PFSK-1 (cell line): ENCODE measurements at regions not wholly inside any gene's neighbourhood (a gene's known extent, or its start where the extent isn't known, plus 50 kb on each side); places are given as distances from the start of the nearest gene placed in this dataset.

Source experiments
- FOXP2 ChIP-seq: optimal IDR thresholded peaks from 2 replicates; pipeline ENCODE3; 2011; ENCODE audit warnings: borderline replicate concordance, control low read depth, inconsistent platforms; ENCODE audit not compliant: insufficient read depth; ENCODE audit errors: extremely low read length, extremely low read depth
- POLR2AphosphoS5 ChIP-seq: IDR thresholded peaks from 2 replicates; pipeline ENCODE4 v1.6.1; 2012; ENCODE audit warnings: low read depth, mild to moderate bottlenecking, control low read depth, low read length, moderate library complexity
- REST ChIP-seq, 2 experiments: IDR thresholded peaks; 2 replicates each; pipeline versions ENCODE4 v1.6.1 to v1.8.0; 2011 to 2012; ENCODE audit warnings: low read depth in 2 of 2, low read length in 2 of 2, control low read depth in 1 of 2, inconsistent platforms in 1 of 2, mild to moderate bottlenecking in 1 of 2, moderate library complexity in 1 of 2; ENCODE audit not compliant: insufficient read depth in 1 of 2
- SIN3A ChIP-seq: IDR thresholded peaks from 2 replicates; pipeline ENCODE4 v1.6.1; 2012; ENCODE audit warnings: mild to moderate bottlenecking, low read length, moderate library complexity, borderline replicate concordance; ENCODE audit not compliant: insufficient read depth
- TAF1 ChIP-seq: IDR thresholded peaks from 2 replicates; pipeline ENCODE4 v1.6.1; 2012; ENCODE audit warnings: low read length, control low read depth, borderline replicate concordance; ENCODE audit not compliant: insufficient read depth

GRCh38 chr3:193890016-193890897, 245.7 kb upstream of the HES1 start:
- TF ChIP-seq TAF1: no peak
- no peak for TF ChIP-seq REST (IDR thresholded peaks at IDR 0.05; ENCODE audit: insufficient read depth in 1 of 2, low read depth in 2 of 2, low read length in 2 of 2)
- TF ChIP-seq POLR2AphosphoS5: no peak
- TF ChIP-seq FOXP2: no peak
- TF ChIP-seq SIN3A: no peak

GRCh38 chr3:193894121-193894863, 241.7 kb upstream of the HES1 start:
- TF ChIP-seq POLR2AphosphoS5 (no peak), FOXP2 (no peak), SIN3A (no peak), REST (IDR thresholded peaks at IDR 0.05; ENCODE audit: insufficient read depth in 1 of 2, low read depth in 2 of 2, low read length in 2 of 2) (no peak), TAF1 (no peak)

GRCh38 chr3:193895409-193895808, 240.5 kb upstream of the HES1 start:
- TF ChIP-seq REST (IDR thresholded peaks at IDR 0.05; ENCODE audit: insufficient read depth in 1 of 2, low read depth in 2 of 2, low read length in 2 of 2) (no peak), TAF1 (no peak), FOXP2 (no peak), POLR2AphosphoS5 (no peak), SIN3A (no peak)

- no peak for TF ChIP-seq FOXP2
- TF ChIP-seq REST (IDR thresholded peaks at IDR 0.05; ENCODE audit: insufficient read depth in 1 of 2, low read depth in 2 of 2, low read length in 2 of 2): no peak
- TF ChIP-seq POLR2AphosphoS5: no peak
Measured at GRCh38 chr3:193896419-193896818, 239.5 kb upstream of the HES1 start.
